Parathyroid adenoma (tissue), 2 donors: ENCODE measurements at regions not wholly inside any gene's neighbourhood (a gene's known extent, or its start where the extent isn't known, plus 50 kb on each side); places are given as distances from the start of the nearest gene placed in this dataset.

ENCODE experiments used
- H2AFZ ChIP-seq: fragments of 300-600 bp; sonication (generic); one replicate; pipeline ENCODE4 v1.7.0; 2017; ENCODE audit warnings: antibody characterized with exemption, mild to moderate bottlenecking
- H3K27ac ChIP-seq: fragments of 300-600 bp; sonication (generic); one replicate; pipeline ENCODE4 v1.7.0; 2017
- H3K27me3 ChIP-seq: fragments of 300-600 bp; sonication (generic); one replicate; pipeline ENCODE4 v1.7.0; 2017; ENCODE audit warnings: low read length; ENCODE audit not compliant: control insufficient read depth, insufficient read depth
- H3K36me3 ChIP-seq: fragments of 300-600 bp; sonication (generic); one replicate; pipeline ENCODE4 v1.7.0; 2017; ENCODE audit warnings: low read length; ENCODE audit not compliant: control insufficient read depth, insufficient read depth
- H3K4me1 ChIP-seq: fragments of 300-600 bp; sonication (generic); one replicate; pipeline ENCODE4 v1.7.0; 2017; ENCODE audit warnings: control low read depth
- H3K4me2 ChIP-seq: fragments of 300-600 bp; sonication (generic); one replicate; pipeline ENCODE4 v1.7.0; 2017; ENCODE audit warnings: low read length
- H3K4me3 ChIP-seq: fragments of 300-600 bp; sonication (generic); one replicate; pipeline ENCODE4 v1.7.0; 2017; ENCODE audit warnings: low read depth, low read length
- H3K79me2 ChIP-seq: fragments of 300-600 bp; sonication (generic); one replicate; pipeline ENCODE4 v1.7.0; 2017; ENCODE audit warnings: control low read depth
- H3K9ac ChIP-seq: fragments of 300-600 bp; sonication (generic); one replicate; pipeline ENCODE4 v1.7.0; 2017; ENCODE audit warnings: mild to moderate bottlenecking
- H3K9me3 ChIP-seq: fragments of 300-600 bp; sonication (generic); one replicate; pipeline ENCODE4 v1.7.0; 2017; ENCODE audit warnings: low read length; ENCODE audit not compliant: control insufficient read depth
- TF ChIP-seq, protein P1 (sequence below): fragments of 300-600 bp; sonication (generic); IDR thresholded peaks from one replicate; pipeline ENCODE4 v1.7.0; 2017; ENCODE audit warnings: antibody characterized with exemption, mild to moderate bottlenecking
- donor health status: primary hyperparathyroidism.

DNA sequence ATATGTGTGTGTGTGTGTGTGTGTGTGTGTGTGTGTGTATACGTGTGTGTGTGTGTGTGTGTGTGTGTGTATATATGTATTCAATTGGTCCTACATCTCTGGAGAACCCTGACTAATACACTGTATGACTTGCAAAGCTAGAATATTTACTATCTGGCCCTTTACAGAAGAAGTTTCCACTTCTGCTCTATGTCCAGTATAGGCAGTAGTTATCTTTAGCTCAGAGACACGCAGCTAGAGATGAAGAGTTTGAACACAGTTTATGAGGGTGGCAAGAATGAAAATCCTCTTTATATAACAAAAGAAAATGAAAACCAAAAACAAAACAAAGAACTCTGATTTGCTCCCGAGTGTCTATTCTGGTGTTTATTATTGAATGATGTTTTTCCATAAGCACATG, 201.2 kb downstream of the ASB1 start:
- Histone ChIP-seq H3K79me2 (no peaks in the 10 kb centered on the region), H3K36me3 (no peaks in the 10 kb centered on the region), H3K9ac (no peak overlapping the region), H3K4me1 (no peaks in the 10 kb centered on the region), H3K9me3 (no peaks in the 10 kb centered on the region), H3K4me2 (no peak overlapping the region), H3K4me3 (no peak overlapping the region), H3K27ac (no peak overlapping the region), H2AFZ (no peak overlapping the region), H3K27me3 (no peaks in the 10 kb centered on the region)
- TF ChIP-seq, protein P1, sequence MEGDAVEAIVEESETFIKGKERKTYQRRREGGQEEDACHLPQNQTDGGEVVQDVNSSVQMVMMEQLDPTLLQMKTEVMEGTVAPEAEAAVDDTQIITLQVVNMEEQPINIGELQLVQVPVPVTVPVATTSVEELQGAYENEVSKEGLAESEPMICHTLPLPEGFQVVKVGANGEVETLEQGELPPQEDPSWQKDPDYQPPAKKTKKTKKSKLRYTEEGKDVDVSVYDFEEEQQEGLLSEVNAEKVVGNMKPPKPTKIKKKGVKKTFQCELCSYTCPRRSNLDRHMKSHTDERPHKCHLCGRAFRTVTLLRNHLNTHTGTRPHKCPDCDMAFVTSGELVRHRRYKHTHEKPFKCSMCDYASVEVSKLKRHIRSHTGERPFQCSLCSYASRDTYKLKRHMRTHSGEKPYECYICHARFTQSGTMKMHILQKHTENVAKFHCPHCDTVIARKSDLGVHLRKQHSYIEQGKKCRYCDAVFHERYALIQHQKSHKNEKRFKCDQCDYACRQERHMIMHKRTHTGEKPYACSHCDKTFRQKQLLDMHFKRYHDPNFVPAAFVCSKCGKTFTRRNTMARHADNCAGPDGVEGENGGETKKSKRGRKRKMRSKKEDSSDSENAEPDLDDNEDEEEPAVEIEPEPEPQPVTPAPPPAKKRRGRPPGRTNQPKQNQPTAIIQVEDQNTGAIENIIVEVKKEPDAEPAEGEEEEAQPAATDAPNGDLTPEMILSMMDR, result no peak

GRCh38 chr2:238629064-238629463, 202.3 kb downstream of the ASB1 start:
- TF ChIP-seq, protein P1, result no peak

GRCh38 chr2:238631491-238632180, 204.9 kb downstream of the ASB1 start:
- no peaks in the 10 kb centered on the region for H3K27me3 ChIP-seq
- H3K36me3 ChIP-seq, result no peaks in the 10 kb centered on the region
- TF ChIP-seq, protein P1, result no peak
- no peak overlapping the region for H3K4me2 ChIP-seq
- no peak overlapping the region for H2AFZ ChIP-seq
- H3K4me1 ChIP-seq, result no peaks in the 10 kb centered on the region
- no peaks in the 10 kb centered on the region for H3K79me2 ChIP-seq
- H3K4me3 ChIP-seq, result no peak overlapping the region
- no peaks in the 10 kb centered on the region for H3K9me3 ChIP-seq
- H3K27ac ChIP-seq, result no peak overlapping the region
- no peak overlapping the region for H3K9ac ChIP-seq

More at GRCh38 chr2:238629064-238629463, 202.3 kb downstream of the ASB1 start:
- Histone ChIP-seq H3K9me3 (no peaks in the 10 kb centered on the region), H3K36me3 (no peaks in the 10 kb centered on the region), H3K27me3 (no peaks in the 10 kb centered on the region), H3K4me3 (no peak overlapping the region), H2AFZ (no peak overlapping the region), H3K4me2 (no peak overlapping the region), H3K27ac (no peak overlapping the region), H3K4me1 (no peaks in the 10 kb centered on the region), H3K79me2 (no peaks in the 10 kb centered on the region), H3K9ac (no peak overlapping the region)

- Histone ChIP-seq H3K79me2 (no peaks in the 10 kb centered on the region), H3K4me3 (no peak overlapping the region), H2AFZ (no peak overlapping the region), H3K36me3 (no peaks in the 10 kb centered on the region), H3K9ac (no peak overlapping the region), H3K27ac (no peak overlapping the region), H3K9me3 (no peaks in the 10 kb centered on the region), H3K27me3 (no peaks in the 10 kb centered on the region), H3K4me2 (no peak overlapping the region), H3K4me1 (no peaks in the 10 kb centered on the region)
- TF ChIP-seq, protein P1, result no peak
These were observed 205.7 kb downstream of the ASB1 start for GRCh38 chr2:238632181-238633060.
